B cell (primary cell): ENCODE measurements at regions not wholly inside any gene's neighbourhood (a gene's known extent, or its start where the extent isn't known, plus 50 kb on each side); places are given as distances from the start of the nearest gene placed in this dataset.

Experiments
- ATAC-seq: fragments of 200-7000 bp; cut with Tn5 transposase; one replicate; pipeline ENCODE4 v1.10.0; 2021; ENCODE audit warnings: low read depth, mild to moderate bottlenecking, moderate number of reproducible peaks, moderate library complexity
- CTCF ChIA-PET: fragments of 350-600 bp; sonication (Branson Sonifier 250); formaldehyde crosslinking; loops from one replicate; lab custom pipeline; 2021; ENCODE audit warnings: antibody characterized with exemption, inconsistent platforms; lab: Charles Lee
- POLR2A ChIA-PET: fragments of 350-600 bp; sonication (Branson Sonifier 250); formaldehyde crosslinking; loops from one replicate; lab custom pipeline; 2021; ENCODE audit warnings: antibody characterized with exemption; lab: Charles Lee
- DNase-seq: peaks from one replicate; pipeline ENCODE4 v3.0.0; 2013
- H2AFZ ChIP-seq: 2 replicates; pipeline ENCODE4 v1.6.1; 2012; ENCODE audit warnings: mild to moderate bottlenecking, low read depth, low read length; ENCODE audit not compliant: insufficient read depth, poor library complexity, severe bottlenecking
- H3K27ac ChIP-seq, 2 donors: 1 replicate in 1 of 2; 2 replicates in 1 of 2; pipeline ENCODE4 v1.5.1; 2012 to 2013; ENCODE audit warnings: low read length in 2 of 2, mild to moderate bottlenecking in 2 of 2, moderate library complexity in 1 of 2
- H3K27me3 ChIP-seq, 4 experiments: fragments of 200-600 bp in 1 of 4; sonication (generic) in 1 of 4; replicated peaks in 1 of 4; 1 replicate in 2 of 4; 2 replicates in 2 of 4; pipeline versions ENCODE4 v1.6.1 to v1.7.0; 2013 to 2016; ENCODE audit warnings: low read length in 3 of 4, mild to moderate bottlenecking in 2 of 4, mixed read lengths in 1 of 4, moderate library complexity in 1 of 4; ENCODE audit not compliant: insufficient read depth in 4 of 4, control insufficient read depth in 3 of 4; ENCODE audit errors: control extremely low read depth in 1 of 4
- H3K36me3 ChIP-seq, 2 experiments: replicated peaks in 1 of 2; 1 replicate in 1 of 2; 2 replicates in 1 of 2; pipeline versions ENCODE4 v1.6.1 to v1.7.1; 2013; ENCODE audit warnings: low read length in 1 of 2; ENCODE audit not compliant: insufficient read depth in 2 of 2, control insufficient read depth in 1 of 2; ENCODE audit errors: control extremely low read depth in 1 of 2, extremely low read depth in 1 of 2
- H3K4me1 ChIP-seq, 2 donors: fragments of 200-600 bp in 1 of 2; sonication (generic) in 1 of 2; 1 replicate in 1 of 2; 2 replicates in 1 of 2; pipeline versions ENCODE4 v1.5.1 to v1.6.1; 2013 to 2017; ENCODE audit warnings: low read length in 2 of 2; ENCODE audit not compliant: control insufficient read depth in 2 of 2, insufficient read depth in 2 of 2
- H3K4me2 ChIP-seq: replicated peaks from 2 replicates; pipeline ENCODE3; 2012; ENCODE audit warnings: mild to moderate bottlenecking, low read depth, low read length; ENCODE audit not compliant: poor library complexity, severe bottlenecking
- H3K4me3 ChIP-seq, 5 experiments: fragments of 200-600 bp in 1 of 5; sonication (generic) in 1 of 5; 1 replicate in 3 of 5; 2 replicates in 2 of 5; pipeline versions ENCODE4 v1.5.1 to v1.7.0; 2011 to 2016; ENCODE audit warnings: low read length in 4 of 5, mild to moderate bottlenecking in 4 of 5, low read depth in 2 of 5, control low read depth in 1 of 5, moderate library complexity in 1 of 5; ENCODE audit not compliant: insufficient read depth in 1 of 5; ENCODE audit errors: control extremely low read depth in 1 of 5, extremely low read depth in 1 of 5
- H3K79me2 ChIP-seq: fragments of 200-600 bp; sonication (generic); one replicate; pipeline ENCODE4 v1.6.0; 2016; ENCODE audit warnings: low read length; ENCODE audit not compliant: control insufficient read depth, insufficient read depth
- H3K9ac ChIP-seq: fragments of 200-600 bp; sonication (generic); 2 replicates; pipeline ENCODE4 v1.6.1; 2017; ENCODE audit warnings: mild to moderate bottlenecking, low read length, moderate library complexity
- H3K9me3 ChIP-seq, 3 donors: one replicate each; pipeline versions ENCODE4 v1.6.1 to v1.7.1; 2013; ENCODE audit warnings: low read length in 2 of 3; ENCODE audit not compliant: control insufficient read depth in 2 of 3, insufficient read depth in 1 of 3; ENCODE audit errors: control extremely low read depth in 1 of 3
- H4K20me1 ChIP-seq: 2 replicates; pipeline ENCODE4 v1.6.0; 2012; ENCODE audit warnings: mild to moderate bottlenecking, low read length; ENCODE audit not compliant: insufficient read depth, control insufficient read depth, poor library complexity, severe bottlenecking
- H3K27ac Mint-ChIP-seq: one replicate; pipeline ENCODE4 v1.8.0; 2021; ENCODE audit warnings: mixed read lengths
- H3K27me3 Mint-ChIP-seq: one replicate; pipeline ENCODE4 v1.8.0; 2021; ENCODE audit warnings: mixed read lengths
- H3K4me1 Mint-ChIP-seq: one replicate; pipeline ENCODE4 v1.8.0; 2021; ENCODE audit warnings: mixed read lengths
- H3K4me3 Mint-ChIP-seq: one replicate; pipeline ENCODE4 v1.8.0; 2021; ENCODE audit warnings: mixed read lengths
- H3K9me3 Mint-ChIP-seq: one replicate; pipeline ENCODE4 v1.8.0; 2022; ENCODE audit warnings: mixed read lengths; ENCODE audit not compliant: insufficient read depth
- CTCF ChIP-seq: fragments of 200-600 bp; IDR thresholded peaks from one replicate; pipeline ENCODE4 v1.8.0; 2022; ENCODE audit warnings: antibody characterized with exemption, mild to moderate bottlenecking
- EZH2 ChIP-seq: IDR thresholded peaks from 2 replicates; pipeline ENCODE4 v1.6.1; 2012; ENCODE audit warnings: borderline replicate concordance, low read depth, mild to moderate bottlenecking, moderate library complexity, low read length; ENCODE audit not compliant: insufficient read depth, poor library complexity, severe bottlenecking
- WGBS: methylation state at CpG from one replicate; pipeline ENCODE4 v1.1.5; 2013; ENCODE audit warnings: missing lambda C conversion rate; ENCODE audit not compliant: insufficient coverage; 5-methylcytosine and 5-hydroxymethylcytosine counted together
- intact Hi-C: fragments of 100-400 bp; cut with micrococcal nuclease; formaldehyde crosslinking; loops from one replicate; pipeline ENCODE4 v1.10.0; 2022

GRCh38 chr1:4319496-4319895 is 334.9 kb upstream of the AJAP1 start:
- POLR2A ChIA-PET: no interaction called here
- H3K4me1 ChIP-seq: no peaks in the 10 kb centered on the region
- DNase-seq (no peak), ATAC-seq (no peak)
- no peak overlapping the region for H3K27ac ChIP-seq
- no peak overlapping the region for H3K4me3 ChIP-seq
- intact Hi-C loops: no loop called here
- H3K79me2 ChIP-seq: no peaks in the 10 kb centered on the region
- H3K27me3 ChIP-seq: no peaks in the 10 kb centered on the region
- no peaks in the 10 kb centered on the region for H3K36me3 ChIP-seq
- H3K9ac ChIP-seq: no peak overlapping the region
- H3K27me3 Mint-ChIP-seq: peaks cover 1% of the 10 kb centered on the region
- H3K4me2 ChIP-seq: no peak overlapping the region
- H3K9me3 ChIP-seq: peaks cover 0 to 38% (median 5%) of the 10 kb centered on the region in 3 donors
- no peaks in the 10 kb centered on the region for H4K20me1 ChIP-seq
- no peak overlapping the region for H3K4me3 Mint-ChIP-seq
- TF ChIP-seq CTCF: no peak
- no peak for TF ChIP-seq EZH2
- H3K4me1 Mint-ChIP-seq: no peaks in the 10 kb centered on the region
- no peak overlapping the region for H3K27ac Mint-ChIP-seq
- H3K9me3 Mint-ChIP-seq: peaks cover 10% of the 10 kb centered on the region
- 73% methylated on average over 2 of the region's 2 CpGs for WGBS
- no peak overlapping the region for H2AFZ ChIP-seq
- CTCF ChIA-PET: no interaction called here

- TF ChIP-seq CTCF: no peak
- no peak for TF ChIP-seq EZH2
- H3K9me3 Mint-ChIP-seq: peaks cover 5% of the 10 kb centered on the region
- intact Hi-C loops: no loop called here
- ATAC-seq (no peak), DNase-seq (no peak)
- no peak overlapping the region for H3K4me3 Mint-ChIP-seq
- peaks cover 0 to 34% (median 2%) of the 10 kb centered on the region in 3 donors for H3K9me3 ChIP-seq
- no peaks in the 10 kb centered on the region for H4K20me1 ChIP-seq
- H3K27me3 ChIP-seq: no peaks in the 10 kb centered on the region
- POLR2A ChIA-PET: no interaction called here
- H3K27ac ChIP-seq: no peak overlapping the region
- no peak overlapping the region for H2AFZ ChIP-seq
- no peaks in the 10 kb centered on the region for H3K79me2 ChIP-seq
- CTCF ChIA-PET: no interaction called here
- peaks cover 4% of the 10 kb centered on the region for H3K27me3 Mint-ChIP-seq
- no peaks in the 10 kb centered on the region for H3K4me1 Mint-ChIP-seq
- H3K9ac ChIP-seq: no peak overlapping the region
- 68% methylated on average over 7 of the region's 7 CpGs for WGBS
- H3K36me3 ChIP-seq: no peaks in the 10 kb centered on the region
- no peak overlapping the region for H3K4me3 ChIP-seq
- no peak overlapping the region for H3K27ac Mint-ChIP-seq
- H3K4me2 ChIP-seq: no peak overlapping the region
- no peaks in the 10 kb centered on the region for H3K4me1 ChIP-seq
Observed at GRCh38 chr1:4322881-4323280, 331.5 kb upstream of the AJAP1 start.
